ENCODE measurements at regions not wholly inside any gene's neighbourhood (a gene's known extent, or its start where the extent isn't known, plus 50 kb on each side); places are given as distances from the start of the nearest gene placed in this dataset.

DNA sequence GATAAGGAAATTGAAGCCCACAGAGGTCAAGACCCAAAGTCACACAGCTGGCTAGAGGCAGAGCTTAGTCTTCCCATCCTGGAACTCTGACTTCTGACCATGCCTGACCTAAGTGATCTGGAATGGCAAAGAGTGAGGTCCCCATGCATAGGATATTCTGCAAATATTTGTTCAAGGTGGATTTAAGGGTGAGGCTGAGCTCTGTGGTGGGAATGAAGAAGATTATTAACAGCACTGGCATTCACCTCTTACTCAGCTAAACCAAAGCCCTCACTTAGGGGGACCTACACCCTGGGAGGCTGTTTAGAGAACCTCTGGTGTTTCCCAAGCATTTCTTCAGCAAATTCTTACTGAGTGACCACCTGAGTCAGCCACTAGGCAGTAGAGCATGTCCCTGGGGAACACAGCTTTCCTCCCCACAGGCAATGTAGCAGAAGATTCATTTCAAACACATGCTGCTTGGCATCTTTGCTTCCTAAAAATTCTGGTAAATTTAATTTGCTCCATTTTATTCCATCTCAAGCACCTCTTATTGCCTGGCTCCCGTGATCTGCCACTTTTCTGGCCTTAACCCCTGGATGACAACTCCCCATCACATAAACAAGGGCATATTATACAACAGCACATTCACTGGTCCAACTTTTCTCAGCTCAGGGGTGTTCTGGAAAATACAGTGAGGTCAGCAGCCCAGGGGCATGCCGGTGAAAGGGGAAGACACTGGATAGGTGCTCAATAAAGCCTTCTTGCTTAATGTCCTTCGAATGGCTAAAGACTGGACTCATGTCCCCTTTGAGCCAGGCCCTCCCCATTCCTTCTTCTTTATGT, 176.0 kb downstream of the ABHD5 start:
- DNase-seq (ENCODE audit: low spot score), result no peak

DNA sequence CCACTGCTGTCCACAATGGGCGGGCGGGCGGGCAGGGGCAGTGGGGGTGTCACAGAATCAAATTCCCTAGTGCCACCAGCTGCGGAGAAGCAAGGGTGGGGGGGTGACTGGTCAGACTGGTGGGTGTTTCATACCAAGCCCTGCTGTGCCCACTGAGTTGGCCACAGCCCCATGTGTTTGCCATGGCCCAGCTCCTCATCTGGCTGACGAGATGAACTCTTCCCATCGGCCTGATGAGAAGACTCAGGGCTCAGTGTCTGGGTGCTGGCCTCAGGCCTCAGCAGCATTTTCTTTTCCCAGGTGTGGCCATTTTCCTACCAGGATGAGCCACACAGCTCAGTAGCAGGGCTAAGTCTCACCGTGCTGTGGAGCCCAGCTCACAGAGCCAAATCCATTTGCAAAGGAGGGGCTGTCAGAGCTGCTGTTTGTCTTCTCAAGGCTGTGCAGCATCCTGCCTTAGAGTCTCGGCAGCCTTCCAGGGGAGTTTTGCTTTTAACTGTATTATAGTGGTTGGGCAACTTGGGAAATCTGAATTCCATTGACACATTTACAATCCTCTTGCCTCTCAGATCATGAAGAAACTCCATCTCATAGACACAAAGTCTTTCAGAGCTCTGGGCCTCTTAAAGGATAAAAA, 176.8 kb downstream of the ABHD5 start:
- no peak for DNase-seq (ENCODE audit: low spot score)

DNA sequence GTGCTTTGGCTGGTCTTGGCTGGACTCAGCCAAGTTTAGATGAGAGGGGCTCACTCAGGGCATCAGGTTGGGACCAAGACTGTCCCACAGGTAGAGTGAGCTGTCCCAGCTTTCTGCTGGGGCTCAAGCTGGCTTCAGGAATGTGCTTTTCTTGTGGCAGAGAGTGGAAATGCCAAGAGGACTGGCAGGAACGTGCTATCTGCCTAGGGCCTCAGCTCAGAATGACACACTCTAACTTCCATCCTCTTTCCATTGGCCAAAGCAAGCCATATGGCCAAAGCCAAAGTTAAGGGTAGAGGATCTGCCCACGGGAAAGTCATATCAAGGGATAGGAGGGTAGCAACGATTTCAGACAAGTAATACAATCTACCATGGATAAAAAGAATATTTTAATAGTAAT, 178.8 kb downstream of the ABHD5 start:
- DNase-seq (ENCODE audit: low spot score), result no peak

DNA sequence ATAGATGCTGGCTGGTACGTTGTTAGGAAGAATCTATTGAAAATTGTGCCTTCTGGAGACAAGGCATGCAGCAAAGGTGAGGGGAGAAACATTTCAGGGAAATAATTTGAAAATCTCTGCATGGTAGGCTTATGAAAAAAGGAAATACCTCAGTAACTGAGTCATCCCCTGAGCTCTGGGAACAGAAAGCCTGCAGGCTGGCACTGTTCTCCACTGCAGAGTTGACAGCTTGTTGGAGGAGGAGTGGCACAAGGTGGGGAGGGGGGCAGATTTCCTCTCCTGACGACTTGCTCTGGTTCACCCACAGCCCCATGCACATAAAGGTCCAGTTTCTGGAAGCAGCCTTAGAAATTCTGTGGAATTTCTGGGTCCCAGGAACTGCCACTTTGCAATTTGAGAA, 179.4 kb downstream of the ABHD5 start:
- no peak for DNase-seq (ENCODE audit: low spot score)

DNA sequence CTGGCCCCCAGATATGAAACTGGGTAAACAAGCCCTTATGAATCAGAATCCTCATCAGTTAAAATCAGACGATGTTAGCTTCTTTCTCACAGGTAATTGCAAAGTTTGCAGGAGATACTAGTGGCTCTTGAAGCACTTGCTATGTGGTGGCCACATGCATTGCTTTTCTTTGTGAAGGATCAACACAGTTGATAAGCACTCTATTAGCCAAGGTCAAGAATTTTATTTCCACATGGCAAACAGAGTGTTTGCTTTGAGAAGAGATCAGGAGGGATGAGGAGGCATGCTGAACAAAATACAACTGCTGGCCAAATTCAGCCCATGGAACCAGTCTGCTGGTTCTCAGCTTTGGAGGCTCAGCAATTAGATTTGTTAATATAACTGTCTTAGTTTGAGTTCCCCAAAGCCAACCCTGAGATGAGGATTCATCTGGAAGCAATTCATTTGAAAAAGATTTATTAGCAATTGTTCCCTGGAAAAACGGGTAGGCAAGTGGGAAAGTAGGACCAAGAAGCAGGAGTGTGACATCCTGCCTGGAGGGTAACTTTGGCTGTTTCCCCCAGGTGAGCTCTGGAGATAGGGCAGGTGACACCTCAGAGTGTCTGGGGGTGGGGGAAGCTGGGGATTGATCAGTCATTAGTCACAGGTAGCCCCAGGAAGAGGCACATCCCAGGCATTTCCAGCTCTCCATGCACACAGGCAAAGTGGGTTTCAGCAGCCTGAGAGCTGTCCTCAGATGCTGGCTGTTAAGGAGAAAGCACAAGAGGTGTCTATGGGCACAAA, 180.3 kb downstream of the ABHD5 start:
- DNase-seq (ENCODE audit: low spot score), result no peak

DNA sequence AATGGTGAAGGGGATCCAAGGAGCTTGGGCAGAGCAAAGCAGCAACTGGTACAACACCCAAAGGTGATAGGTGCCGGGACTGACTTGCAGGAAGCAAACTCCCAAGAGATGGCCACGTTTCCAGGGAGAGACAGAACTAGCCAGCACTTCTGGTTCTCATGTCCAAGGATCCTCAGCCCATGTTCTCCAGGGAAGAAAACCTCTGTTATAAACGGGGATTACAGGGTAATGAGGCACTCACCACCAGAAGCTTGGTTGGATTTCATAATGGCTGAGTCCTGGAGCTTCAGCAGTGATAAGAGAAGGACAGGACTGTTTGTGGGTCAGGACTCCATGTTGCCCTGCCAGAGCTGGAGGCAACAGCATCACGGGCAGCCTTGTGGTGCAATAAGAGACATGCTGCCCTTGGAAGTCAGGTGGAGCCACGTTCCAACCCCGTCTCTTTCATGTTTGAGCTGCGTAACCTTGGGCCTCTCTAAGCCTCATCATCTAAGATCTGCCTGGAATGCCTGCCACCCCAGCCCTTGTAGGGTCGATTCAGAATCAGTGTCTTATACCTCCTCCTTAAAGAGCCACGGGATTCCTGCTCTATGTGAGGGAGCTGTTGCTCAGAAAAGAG, 181.0 kb downstream of the ABHD5 start:
- DNase-seq (ENCODE audit: low spot score), result no peak

DNA sequence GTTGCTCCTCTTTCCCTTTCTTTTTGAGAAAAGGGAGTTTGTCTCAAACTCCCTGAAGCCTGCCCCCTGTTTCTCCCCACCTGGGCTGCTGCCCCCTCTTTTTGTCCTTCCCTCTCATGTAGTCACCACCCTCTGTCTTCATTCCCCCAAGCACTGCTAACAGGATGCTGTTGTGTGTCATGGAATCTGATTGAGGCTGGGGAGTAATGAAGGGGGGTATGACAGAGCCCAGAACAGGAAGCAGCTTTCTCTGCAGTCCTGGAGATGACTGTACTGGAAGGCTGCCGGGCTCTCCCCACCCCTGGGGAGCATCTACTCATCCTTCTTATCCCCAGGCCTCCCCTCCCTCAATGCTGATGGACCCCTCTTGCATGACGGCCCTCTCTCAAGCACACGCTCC, 181.6 kb downstream of the ABHD5 start:
- DNase-seq (ENCODE audit: low spot score), result no peak

DNA sequence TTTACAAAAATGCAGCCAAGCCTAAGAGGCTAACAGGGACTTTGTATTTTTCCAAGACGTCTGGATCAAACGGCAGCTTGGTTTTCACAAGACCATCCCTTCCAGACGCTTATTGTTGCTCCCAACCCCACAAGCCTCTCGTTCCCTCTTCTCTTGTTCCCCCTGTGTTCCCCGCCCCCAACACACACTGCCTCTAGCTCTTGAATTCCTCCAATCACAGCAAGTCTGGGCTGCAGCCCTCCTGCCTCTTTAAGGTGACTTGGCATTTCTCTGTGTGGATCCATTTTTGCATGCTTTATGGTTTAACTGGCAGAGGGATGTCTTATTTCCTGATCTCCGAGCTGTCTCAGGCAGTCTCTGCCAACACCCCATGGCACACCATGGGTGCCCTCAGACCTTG, 182.2 kb downstream of the ABHD5 start:
- DNase-seq (ENCODE audit: low spot score), result no peak

DNA sequence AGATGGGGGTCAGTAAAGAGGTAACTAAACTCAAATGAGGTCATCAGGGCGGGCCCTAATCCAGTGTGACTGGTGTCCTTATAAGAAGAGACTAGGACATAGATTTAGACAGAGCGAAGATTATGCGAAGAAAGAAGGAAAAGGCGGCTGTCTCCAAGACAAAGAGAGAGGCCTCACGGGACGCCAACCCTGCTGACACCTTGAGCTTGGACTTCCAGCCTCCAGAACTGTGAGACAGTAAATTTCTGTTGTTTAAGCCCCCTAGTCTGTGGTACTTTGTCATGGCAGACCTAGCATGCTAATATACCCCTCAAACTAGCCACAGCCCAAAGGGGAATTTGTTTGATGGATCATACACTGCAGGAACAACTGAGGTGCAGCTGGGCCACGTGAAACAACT, 183.0 kb downstream of the ABHD5 start:
- no peak for DNase-seq (ENCODE audit: low spot score)

DNA sequence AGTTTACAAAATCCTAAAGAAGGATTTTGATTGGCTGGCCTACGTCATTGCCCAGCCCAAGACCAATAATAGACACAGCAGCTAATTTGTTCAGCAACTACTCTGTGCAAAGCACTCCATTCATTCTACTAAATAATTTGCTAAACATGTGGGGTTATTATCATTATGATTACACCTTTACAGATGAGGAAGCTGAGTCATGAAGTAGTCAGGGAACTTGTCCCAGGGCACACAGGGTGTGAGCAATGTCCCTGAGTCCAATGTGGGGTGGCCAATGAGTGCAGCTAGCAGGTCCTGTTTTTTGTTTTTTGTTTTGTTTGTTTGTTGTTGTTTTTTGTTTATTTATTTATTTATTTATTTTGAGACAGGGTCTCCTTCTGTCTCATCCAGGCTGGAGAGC, 183.6 kb downstream of the ABHD5 start:
- no peak for DNase-seq (ENCODE audit: low spot score)

DNA sequence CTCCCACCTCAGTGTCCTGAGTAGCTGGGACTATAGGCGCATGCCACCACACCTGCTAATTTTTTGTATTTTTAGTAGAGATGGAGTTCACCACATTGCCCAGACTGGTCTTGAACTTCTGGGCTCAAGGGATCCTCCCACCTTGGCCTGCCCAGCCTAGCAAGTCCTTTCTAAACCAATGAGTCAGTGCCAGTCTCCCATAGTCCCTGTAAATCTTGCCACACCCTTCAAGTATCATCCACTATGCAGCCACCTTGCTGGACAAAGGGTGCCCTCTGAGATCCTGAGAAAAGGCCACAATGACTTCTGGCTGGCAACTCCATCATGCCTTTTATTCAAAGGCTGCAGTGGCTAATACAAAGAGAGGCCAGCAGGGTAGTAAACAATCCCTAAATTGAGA, 184.0 kb downstream of the ABHD5 start:
- DNase-seq (ENCODE audit: low spot score), result no peak

DNA sequence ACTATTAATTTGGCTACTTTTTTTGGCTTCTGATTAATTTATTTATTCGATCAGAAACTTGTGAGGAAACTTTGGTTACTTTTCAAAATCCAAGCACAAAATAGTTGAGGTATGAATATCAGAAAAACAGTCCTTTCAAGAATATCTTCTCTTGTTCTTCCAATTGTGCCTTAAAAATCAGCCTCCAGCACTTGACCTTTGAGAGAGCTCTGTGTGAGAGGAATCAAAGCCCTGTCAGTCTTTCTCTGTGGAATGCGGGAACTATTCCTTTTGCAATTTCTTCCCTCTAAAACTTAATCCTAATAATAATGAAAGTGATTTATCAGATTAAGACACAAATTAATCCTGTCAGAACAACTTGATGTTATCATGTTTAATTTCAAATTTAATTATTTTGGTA, 185.9 kb downstream of the ABHD5 start:
- DNase-seq (ENCODE audit: low spot score), result no peak

DNA sequence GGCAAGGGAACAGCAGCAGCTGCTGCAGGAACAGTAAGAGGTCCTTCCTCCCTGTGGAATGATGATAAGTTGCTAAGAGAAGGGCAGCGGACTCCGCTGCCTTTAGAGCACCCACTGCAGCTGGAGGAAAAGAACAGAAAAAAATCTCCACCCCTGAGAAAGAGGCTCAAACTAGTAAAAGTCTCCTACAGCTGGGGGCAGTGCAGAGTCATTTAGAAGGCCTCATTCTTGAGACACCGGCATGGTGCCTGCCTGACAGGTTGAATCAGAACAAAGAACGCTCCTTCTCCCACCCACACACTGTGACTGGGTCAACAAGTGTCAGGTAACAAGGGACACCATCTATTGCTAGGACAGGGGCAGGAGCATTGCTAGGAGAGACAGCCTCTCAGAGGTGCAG, 188.4 kb downstream of the ABHD5 start:
- no peak for DNase-seq (ENCODE audit: low spot score)

DNA sequence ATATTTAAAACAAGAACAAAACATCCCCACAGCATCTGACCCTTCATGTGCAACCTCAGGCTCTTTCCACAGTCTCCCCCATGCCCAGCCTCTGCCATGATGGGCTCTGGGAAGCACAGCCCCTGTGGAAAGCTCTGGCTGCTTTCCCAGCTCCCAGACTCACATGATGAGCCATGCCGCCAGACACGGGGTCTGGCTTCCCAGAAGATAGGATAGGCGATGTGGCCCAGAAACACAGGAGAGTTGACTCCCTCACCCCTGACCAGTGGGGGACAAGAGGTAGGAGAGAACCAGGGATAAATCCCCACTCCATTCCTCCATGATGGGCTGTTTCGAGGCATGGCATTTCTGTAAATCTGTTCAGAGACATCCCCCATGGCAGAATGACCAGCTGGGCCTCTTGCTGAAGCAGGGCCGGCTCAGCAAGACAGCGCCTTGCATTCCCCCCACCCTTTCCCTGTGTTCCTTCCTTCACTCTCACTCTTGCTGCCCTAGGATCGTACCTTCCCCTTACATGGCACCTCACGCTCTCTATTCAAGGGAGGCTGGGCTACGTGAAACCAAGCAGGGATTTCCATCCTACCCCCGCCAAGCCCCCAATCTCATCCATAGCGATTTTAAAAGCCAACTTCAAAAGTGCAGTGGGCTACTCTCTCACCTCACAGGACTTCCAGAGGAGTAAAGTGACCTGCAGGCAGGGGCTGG, 192.4 kb downstream of the ABHD5 start:
- no peak for DNase-seq (ENCODE audit: low spot score)

DNA sequence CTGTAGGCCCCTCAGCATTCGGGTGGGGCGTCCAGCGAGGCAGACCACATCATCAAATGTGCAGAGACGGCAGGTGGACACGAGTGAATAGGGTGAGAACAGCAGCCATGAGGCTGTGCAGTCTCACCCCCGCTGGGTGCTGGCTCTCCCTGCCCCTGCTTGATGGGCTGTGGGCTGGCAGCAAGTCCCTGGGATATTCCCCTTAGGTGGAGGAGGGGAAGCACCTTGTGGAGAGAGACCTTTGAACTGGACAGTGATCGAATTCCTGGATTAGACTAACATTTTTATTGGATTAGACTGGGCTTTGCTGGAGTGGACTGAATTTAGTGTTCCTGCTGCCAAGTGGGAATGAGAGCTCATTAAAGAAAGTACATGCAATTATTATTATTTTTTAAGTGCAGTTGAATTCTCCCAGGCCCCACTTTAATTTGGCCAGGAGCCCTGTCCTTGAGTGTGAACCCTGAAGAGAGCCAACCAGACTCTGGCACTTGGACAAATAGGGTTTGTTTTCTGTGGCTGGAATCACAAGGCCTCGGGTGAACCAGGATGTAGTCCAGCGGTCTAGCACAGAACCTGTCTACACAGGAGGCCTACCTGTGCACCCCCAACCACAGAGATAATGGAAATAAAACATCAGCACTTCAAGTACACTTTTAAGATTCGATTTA, 193.1 kb downstream of the ABHD5 start:
- no peak for DNase-seq (ENCODE audit: low spot score)

DNA sequence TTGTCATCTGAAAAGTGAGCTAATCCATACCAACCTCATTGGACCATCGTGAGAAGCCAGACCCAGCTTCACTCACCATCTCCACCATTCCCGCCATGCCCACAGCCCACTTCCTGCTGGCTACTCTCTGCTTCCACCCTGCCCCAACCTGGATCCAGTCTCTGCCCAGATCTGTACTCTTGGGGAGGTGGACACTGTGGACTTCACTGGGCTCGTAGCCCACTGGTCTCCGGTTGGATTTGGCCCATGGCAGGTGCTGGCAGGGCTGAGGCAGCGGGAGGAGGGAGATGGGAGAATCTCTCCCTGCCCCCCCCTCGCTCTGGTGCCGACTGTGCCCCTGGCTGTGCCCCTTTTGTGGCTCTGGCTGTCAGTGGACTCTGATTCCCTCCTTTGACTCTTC, 193.8 kb downstream of the ABHD5 start:
- no peak for DNase-seq (ENCODE audit: low spot score)

DNA sequence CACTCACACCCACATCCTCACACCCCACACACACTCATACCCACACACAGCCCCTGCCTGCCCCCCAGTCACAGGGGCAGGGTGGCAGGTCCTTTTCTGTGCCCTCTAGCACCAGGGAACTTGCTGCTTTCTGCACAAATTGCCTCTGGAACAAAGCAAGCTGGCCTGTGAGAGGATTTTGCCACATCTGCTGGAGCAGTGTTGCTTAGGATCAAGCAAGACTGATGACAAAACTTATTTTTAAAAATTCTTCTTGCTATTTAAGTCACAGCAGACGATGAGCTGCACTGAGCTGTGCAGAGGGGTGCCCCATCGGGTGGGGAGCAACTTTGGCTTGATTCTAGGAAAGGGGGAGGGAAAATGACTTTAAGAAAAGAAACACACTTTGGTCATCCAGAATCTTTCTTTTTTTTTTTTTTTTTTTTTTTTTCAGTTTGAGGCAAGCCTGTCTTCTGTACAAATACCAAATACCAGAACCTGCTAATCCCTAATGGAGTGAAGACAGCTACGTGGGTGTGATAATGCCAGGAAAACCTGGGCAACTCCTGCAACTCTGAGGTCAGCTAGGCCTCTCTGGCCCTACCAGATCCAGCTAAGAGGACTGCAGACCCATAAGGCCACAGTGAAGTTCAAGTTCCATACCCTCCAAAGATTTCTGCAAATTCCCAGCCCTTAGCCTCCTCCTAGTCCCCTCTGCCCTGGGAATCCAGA, 195.3 kb downstream of the ABHD5 start:
- no peak for DNase-seq (ENCODE audit: low spot score)

DNA sequence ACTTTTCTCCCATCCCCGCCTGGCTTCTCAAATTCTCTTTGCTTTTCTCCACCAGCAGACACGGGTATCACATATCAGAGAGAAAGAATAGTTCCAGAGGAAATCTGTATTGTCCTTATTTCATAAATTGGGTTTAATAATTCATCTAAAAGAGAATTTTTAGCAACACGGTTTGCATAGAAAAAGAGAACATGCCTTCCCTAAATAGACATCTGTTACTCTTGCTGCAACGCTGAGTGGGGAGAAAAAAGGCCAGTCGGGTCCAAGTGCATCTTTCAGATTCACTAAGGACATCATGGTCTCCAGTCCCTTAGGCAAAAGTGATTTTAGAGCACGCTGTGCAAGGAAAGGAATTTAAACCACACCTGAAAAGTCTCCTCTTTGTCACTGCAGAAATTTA, 201.3 kb downstream of the ABHD5 start:
- DNase-seq (ENCODE audit: low spot score), result no peak

DNA sequence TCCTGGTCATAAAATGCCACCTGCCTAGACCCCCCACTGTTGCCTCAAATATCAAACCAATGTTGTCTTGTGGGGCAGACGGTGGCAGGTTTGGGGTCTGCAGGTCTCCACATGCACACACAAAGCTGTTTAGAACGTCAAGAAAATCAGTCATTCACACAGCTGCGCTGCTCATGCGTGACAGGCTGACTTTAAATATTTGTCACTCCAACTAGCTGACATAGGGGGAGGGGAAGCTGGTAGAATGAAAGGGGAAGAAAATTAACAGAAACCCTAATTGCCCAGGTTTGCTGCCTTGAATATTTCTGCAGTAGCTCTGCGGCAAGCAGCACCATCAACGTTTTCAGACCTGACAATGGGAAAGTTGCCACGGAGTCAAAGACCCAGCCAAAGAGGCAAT, 201.8 kb downstream of the ABHD5 start:
- no peak for DNase-seq (ENCODE audit: low spot score)

DNA sequence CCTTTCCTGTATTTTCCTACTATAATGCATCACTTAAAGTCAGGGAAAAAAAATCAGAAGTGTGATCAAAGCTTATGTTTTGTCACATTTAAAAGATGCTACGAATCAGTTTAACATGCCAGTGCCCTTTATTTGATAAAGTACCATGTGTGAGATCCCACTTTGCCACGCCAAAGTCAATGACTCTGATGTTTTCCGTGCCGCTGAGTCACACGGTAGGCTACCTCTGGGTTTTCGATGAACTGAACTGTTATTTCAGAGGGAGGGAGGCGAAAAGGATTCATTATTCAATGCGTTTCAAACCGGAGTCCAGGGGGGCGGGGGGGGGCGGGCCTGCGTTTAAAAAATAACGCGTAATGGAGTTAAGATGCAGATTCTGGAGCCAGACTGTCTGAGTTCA, 203.0 kb downstream of the ABHD5 start:
- no peak for DNase-seq (ENCODE audit: low spot score)
